Breast epithelium (tissue), 3 donors: ENCODE measurements at regions not wholly inside any gene's neighbourhood (a gene's known extent, or its start where the extent isn't known, plus 50 kb on each side); places are given as distances from the start of the nearest gene placed in this dataset.

Source experiments
- POLR2A ChIP-seq: fragments of 450-650 bp; IDR thresholded peaks from one replicate; pipeline ENCODE4 v1.6.1; 2016; ENCODE audit warnings: antibody characterized with exemption, mild to moderate bottlenecking, moderate library complexity
- POLR2AphosphoS5 ChIP-seq, 3 donors: sonication (generic); formaldehyde crosslinking; IDR thresholded peaks; one replicate each; pipeline ENCODE4 v1.6.1; 2017; ENCODE audit warnings: antibody characterized with exemption in 3 of 3
- TF ChIP-seq, protein P1 (sequence below), 3 donors: fragments of 450-650 bp; IDR thresholded peaks; one replicate each; pipeline ENCODE4 v1.5.1; 2016 to 2017; ENCODE audit warnings: antibody characterized with exemption in 3 of 3, mild to moderate bottlenecking in 3 of 3, moderate library complexity in 3 of 3

DNA sequence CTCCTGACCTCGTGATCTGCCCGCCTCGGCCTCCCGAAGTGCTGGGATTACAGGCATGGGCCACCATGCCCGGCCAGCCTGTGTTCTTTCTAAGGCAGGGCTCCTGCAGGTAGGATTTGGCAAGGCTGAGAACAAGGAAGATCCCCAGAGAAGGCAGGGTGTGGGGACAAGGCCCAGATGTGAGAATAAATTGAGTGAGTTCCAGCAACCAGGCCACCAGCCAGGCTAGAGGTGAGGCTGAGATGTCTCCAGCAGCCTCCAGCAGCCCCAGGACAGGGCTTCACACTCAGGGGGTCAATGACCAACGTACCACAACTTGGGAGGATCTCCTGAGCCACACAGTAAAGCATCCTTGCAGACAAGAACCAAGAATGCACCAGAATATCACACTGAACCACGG is 75.1 kb downstream of the BUD13 start:
- TF ChIP-seq, protein P1, sequence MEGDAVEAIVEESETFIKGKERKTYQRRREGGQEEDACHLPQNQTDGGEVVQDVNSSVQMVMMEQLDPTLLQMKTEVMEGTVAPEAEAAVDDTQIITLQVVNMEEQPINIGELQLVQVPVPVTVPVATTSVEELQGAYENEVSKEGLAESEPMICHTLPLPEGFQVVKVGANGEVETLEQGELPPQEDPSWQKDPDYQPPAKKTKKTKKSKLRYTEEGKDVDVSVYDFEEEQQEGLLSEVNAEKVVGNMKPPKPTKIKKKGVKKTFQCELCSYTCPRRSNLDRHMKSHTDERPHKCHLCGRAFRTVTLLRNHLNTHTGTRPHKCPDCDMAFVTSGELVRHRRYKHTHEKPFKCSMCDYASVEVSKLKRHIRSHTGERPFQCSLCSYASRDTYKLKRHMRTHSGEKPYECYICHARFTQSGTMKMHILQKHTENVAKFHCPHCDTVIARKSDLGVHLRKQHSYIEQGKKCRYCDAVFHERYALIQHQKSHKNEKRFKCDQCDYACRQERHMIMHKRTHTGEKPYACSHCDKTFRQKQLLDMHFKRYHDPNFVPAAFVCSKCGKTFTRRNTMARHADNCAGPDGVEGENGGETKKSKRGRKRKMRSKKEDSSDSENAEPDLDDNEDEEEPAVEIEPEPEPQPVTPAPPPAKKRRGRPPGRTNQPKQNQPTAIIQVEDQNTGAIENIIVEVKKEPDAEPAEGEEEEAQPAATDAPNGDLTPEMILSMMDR (IDR thresholded peaks at IDR 0.05): no peak
- TF ChIP-seq POLR2A (no peak), POLR2AphosphoS5 (IDR thresholded peaks at IDR 0.05) (no peak)
